ENCODE measurements at regions not wholly inside any gene's neighbourhood (a gene's known extent, or its start where the extent isn't known, plus 50 kb on each side); places are given as distances from the start of the nearest gene placed in this dataset.

DNA sequence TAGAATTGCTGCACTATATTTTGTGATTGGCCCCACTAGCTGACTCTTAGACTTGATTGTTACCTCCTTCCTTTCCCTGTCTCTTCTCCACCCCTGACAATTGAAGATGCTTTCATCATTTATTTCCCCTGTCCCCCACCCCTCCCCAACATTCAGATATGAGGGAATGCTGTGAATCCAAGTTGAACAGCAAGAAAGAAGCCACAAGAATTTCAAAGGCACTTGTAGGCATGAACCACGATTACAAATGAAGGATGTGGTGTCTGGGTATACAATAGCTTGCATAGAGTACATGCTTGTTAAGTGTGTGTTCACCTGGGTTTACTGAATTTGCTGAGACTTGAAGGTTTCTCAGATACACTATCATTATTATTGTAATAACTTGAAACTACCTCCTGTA, 78.3 kb upstream of the TRIO start:
- no peak for TF ChIP-seq EZH2phosphoT487 (IDR thresholded peaks at IDR 0.05; ENCODE audit: low read depth)
- TF ChIP-seq, protein P1, sequence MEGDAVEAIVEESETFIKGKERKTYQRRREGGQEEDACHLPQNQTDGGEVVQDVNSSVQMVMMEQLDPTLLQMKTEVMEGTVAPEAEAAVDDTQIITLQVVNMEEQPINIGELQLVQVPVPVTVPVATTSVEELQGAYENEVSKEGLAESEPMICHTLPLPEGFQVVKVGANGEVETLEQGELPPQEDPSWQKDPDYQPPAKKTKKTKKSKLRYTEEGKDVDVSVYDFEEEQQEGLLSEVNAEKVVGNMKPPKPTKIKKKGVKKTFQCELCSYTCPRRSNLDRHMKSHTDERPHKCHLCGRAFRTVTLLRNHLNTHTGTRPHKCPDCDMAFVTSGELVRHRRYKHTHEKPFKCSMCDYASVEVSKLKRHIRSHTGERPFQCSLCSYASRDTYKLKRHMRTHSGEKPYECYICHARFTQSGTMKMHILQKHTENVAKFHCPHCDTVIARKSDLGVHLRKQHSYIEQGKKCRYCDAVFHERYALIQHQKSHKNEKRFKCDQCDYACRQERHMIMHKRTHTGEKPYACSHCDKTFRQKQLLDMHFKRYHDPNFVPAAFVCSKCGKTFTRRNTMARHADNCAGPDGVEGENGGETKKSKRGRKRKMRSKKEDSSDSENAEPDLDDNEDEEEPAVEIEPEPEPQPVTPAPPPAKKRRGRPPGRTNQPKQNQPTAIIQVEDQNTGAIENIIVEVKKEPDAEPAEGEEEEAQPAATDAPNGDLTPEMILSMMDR (IDR thresholded peaks at IDR 0.05; ENCODE audit: low read depth, low read length) = no peak
